Common myeloid progenitor, CD34-positive (primary cell): ENCODE measurements at regions not wholly inside any gene's neighbourhood (a gene's known extent, or its start where the extent isn't known, plus 50 kb on each side); places are given as distances from the start of the nearest gene placed in this dataset.
"Not testable (repeated sequence)": the region's sequence is repeated elsewhere in the genome, so short reads cannot be mapped to it uniquely, and the experiment has no call there.

Experiments used
- CTCF ChIA-PET: fragments of 350-600 bp; sonication (Branson Sonifier 250); formaldehyde crosslinking; loops from one replicate; lab custom pipeline; 2021; ENCODE audit warnings: antibody characterized with exemption; lab: Charles Lee
- POLR2A ChIA-PET: fragments of 350-600 bp; sonication (Branson Sonifier 250); formaldehyde crosslinking; loops from one replicate; lab custom pipeline; 2021; ENCODE audit warnings: antibody characterized with exemption; lab: Charles Lee
- DNase-seq, 3 donors: peaks; one replicate each; pipeline versions ENCODE4 v3.0.0 to v3.0.0-alpha.2; 2013
- H3K27ac ChIP-seq, 2 experiments: 1 replicate in 1 of 2; 2 replicates in 1 of 2; pipeline ENCODE4 v1.7.0; 2013; ENCODE audit warnings: inconsistent platforms in 2 of 2, low read length in 2 of 2, mild to moderate bottlenecking in 2 of 2, low read depth in 1 of 2, moderate library complexity in 1 of 2; ENCODE audit not compliant: severe bottlenecking in 2 of 2, insufficient read depth in 1 of 2, poor library complexity in 1 of 2
- H3K27me3 ChIP-seq, 5 experiments: replicated peaks in 2 of 5; 1 replicate in 3 of 5; 2 replicates in 2 of 5; pipeline versions ENCODE4 v1.6.1 to v1.7.0; 2013; ENCODE audit warnings: low read length in 4 of 5, mild to moderate bottlenecking in 2 of 5, moderate library complexity in 2 of 5, inconsistent platforms in 1 of 5; ENCODE audit not compliant: insufficient read depth in 5 of 5, control insufficient read depth in 4 of 5
- H3K36me3 ChIP-seq, 4 experiments: 1 replicate in 2 of 4; 2 replicates in 2 of 4; pipeline versions ENCODE4 v1.6.1 to v1.7.0; 2013; ENCODE audit warnings: low read length in 3 of 4, control low read depth in 1 of 4, mild to moderate bottlenecking in 1 of 4; ENCODE audit not compliant: control insufficient read depth in 4 of 4, insufficient read depth in 4 of 4
- H3K4me1 ChIP-seq, 4 experiments: 1 replicate in 3 of 4; 2 replicates in 1 of 4; pipeline versions ENCODE4 v1.6.1 to v1.7.1; 2013; ENCODE audit warnings: low read length in 3 of 4, mild to moderate bottlenecking in 3 of 4, control low read depth in 1 of 4, inconsistent platforms in 1 of 4, moderate library complexity in 1 of 4; ENCODE audit not compliant: control insufficient read depth in 4 of 4, insufficient read depth in 4 of 4; ENCODE audit errors: control extremely low read depth in 1 of 4
- H3K4me3 ChIP-seq, 7 experiments: 1 replicate in 4 of 7; 2 replicates in 3 of 7; pipeline versions ENCODE4 v1.5.1 to v1.7.0; 2013; ENCODE audit warnings: mild to moderate bottlenecking in 7 of 7, low read length in 6 of 7, moderate library complexity in 6 of 7, inconsistent platforms in 2 of 7, low read depth in 2 of 7, control low read depth in 1 of 7; ENCODE audit not compliant: insufficient read depth in 4 of 7, control insufficient read depth in 1 of 7; ENCODE audit errors: extremely low read depth in 1 of 7
- H3K9me3 ChIP-seq, 5 experiments: 1 replicate in 4 of 5; 2 replicates in 1 of 5; pipeline versions ENCODE4 v1.6.1 to v1.7.1; 2013; ENCODE audit warnings: low read length in 4 of 5, mild to moderate bottlenecking in 2 of 5, inconsistent platforms in 1 of 5, low read depth in 1 of 5, moderate library complexity in 1 of 5; ENCODE audit not compliant: control insufficient read depth in 4 of 5, insufficient read depth in 2 of 5; ENCODE audit errors: control extremely low read depth in 1 of 5
- WGBS: methylation state at CpG from one replicate; pipeline ENCODE4 v1.1.5; 2013; ENCODE audit not compliant: insufficient coverage; 5-methylcytosine and 5-hydroxymethylcytosine counted together

DNA sequence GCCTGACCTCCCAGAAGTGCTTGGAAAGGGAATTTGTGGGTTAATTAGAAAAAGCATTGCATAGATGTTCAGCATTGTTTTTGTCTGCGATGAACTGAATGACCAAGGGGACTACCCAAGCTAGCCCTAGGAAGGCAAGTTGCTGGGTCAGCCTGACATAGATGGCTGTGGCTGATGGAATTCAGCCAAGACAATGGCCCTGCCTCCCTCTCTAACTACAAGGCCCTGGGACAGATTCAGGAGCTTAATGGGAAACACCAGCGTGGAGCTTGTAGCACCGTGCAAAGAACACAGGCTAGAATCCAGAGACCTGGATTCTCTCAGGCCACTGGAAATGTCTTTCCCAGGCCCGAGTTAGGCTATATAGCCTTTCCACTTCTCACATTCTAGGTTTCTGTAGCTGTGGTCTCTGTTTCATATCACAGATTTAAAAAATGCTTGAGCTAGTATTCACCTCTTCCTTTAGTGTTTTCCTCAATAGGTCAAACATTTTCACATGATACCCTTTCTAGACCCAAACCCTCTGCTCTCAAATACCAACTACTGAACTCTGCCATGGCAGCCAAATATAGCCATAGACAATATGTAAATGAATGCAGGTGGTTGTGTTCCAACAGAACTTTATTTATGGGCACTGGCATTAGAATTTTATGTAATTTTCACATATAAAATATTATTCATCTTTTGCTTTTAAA lies 294.3 kb upstream of the MEX3C start:
- 83% methylated on average over 2 of the region's 4 CpGs for WGBS
- H3K27me3 ChIP-seq, result no peaks in the 10 kb centered on the region
- H3K4me1 ChIP-seq, result no peaks in the 10 kb centered on the region
- no peak overlapping the region for H3K4me3 ChIP-seq
- H3K27ac ChIP-seq, result no peak overlapping the region
- DNase-seq, result no peak
- no peaks in the 10 kb centered on the region for H3K36me3 ChIP-seq
- no peaks in the 10 kb centered on the region for H3K9me3 ChIP-seq
- ChIA-PET CTCF (no interaction called here), POLR2A (no interaction called here)

DNA sequence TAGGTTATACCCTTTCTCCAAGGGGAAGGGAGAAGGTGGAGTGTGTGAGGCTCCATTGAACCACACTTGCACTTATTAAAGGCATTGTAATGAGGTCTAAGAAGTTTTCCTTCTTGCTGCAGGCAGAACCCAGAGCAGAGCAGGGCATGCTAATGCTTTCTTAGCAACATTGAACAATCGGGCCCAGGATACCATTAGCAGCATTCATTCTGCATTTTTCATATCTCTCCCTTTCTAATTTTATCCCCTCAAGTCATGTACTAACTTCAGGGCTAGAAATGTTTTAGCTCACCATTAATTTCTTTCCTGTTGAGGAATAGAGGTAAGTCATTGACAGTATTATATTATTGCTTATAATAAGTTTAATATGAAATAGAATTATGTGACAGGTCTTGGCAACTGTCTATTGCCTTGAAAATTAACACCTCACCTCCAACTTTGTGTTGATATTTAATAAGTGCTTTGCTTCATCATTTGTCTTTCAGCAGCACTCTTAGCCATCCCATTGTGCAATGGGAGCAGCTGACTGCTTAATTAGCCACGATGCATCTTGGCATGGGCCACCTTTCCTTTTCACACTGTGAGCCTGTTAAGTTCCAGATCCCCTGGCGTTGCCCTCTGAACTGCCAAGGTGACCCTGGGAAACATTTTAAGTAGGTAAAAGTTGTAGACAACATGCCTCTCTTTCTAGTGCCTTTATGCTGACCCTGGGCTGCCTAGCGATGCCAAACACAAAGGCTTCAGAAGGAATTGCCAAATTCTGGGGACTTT lies 300.8 kb upstream of the MEX3C start:
- ChIA-PET CTCF (no interaction called here), POLR2A (no interaction called here)
- H3K4me1 ChIP-seq, result no peaks in the 10 kb centered on the region
- no peak for DNase-seq
- no peak overlapping the region for H3K27ac ChIP-seq
- no peak overlapping the region for H3K4me3 ChIP-seq
- H3K36me3 ChIP-seq, result no peaks in the 10 kb centered on the region
- no peaks in the 10 kb centered on the region for H3K27me3 ChIP-seq
- no peaks in the 10 kb centered on the region for H3K9me3 ChIP-seq
- 78% methylated on average over 2 of the region's 4 CpGs for WGBS

DNA sequence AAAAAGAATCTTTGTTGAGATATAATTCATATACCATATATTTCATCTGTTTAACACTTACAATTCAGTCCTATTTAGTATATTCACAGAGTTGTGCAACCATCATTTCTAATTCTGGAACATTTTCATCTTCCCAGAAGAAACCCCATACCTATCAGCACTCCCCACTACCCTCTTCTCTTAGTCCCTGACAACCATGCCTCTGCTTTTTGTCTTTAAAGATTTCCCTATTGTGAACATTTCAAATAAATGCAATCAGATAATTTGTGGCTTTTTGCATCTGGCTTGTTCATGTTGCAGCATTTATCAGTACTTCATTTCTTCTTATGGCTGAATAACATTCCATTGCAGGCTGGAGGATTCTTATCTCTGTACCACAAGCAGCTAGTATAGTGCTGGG lies 305.9 kb upstream of the MEX3C start:
- Histone ChIP-seq H3K4me3 (no peak overlapping the region), H3K9me3 (peaks cover 0 to 4% (median 0%) of the 10 kb centered on the region in 5 experiments), H3K27me3 (no peaks in the 10 kb centered on the region), H3K27ac (no peak overlapping the region), H3K4me1 (no peaks in the 10 kb centered on the region), H3K36me3 (no peaks in the 10 kb centered on the region)
- ChIA-PET POLR2A (no interaction called here), CTCF (no interaction called here)
- DNase-seq, result no peak

DNA sequence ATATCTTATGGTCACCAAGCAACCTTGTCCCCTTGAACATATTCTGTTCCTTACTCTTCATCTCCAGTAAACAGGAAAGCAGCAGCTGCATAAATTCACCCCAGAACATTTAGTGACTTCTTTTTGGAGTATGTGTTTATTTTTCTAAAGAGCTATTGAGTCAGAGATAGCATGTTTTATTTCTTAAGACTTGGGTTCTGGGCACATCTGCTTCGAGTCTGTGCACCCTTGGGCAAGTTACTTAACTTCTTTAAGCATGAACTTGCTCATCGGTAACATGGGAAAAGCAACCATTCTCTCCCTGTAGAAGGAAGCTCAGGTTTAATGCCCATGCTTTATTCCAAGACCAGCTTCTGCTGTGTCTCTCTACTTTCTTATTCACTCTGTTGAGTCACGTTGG lies 309.3 kb upstream of the MEX3C start:
- DNase-seq, result no peak
- Histone ChIP-seq H3K36me3 (no peaks in the 10 kb centered on the region), H3K27ac (no peak overlapping the region), H3K4me3 (no peak overlapping the region), H3K4me1 (no peaks in the 10 kb centered on the region), H3K9me3 (peaks cover 0 to 4% (median 1%) of the 10 kb centered on the region in 5 experiments), H3K27me3 (no peaks in the 10 kb centered on the region)
- CTCF ChIA-PET, result no interaction called here
- POLR2A ChIA-PET, result no interaction called here
- WGBS, result 90% methylated on average over 3 of the region's 3 CpGs

DNA sequence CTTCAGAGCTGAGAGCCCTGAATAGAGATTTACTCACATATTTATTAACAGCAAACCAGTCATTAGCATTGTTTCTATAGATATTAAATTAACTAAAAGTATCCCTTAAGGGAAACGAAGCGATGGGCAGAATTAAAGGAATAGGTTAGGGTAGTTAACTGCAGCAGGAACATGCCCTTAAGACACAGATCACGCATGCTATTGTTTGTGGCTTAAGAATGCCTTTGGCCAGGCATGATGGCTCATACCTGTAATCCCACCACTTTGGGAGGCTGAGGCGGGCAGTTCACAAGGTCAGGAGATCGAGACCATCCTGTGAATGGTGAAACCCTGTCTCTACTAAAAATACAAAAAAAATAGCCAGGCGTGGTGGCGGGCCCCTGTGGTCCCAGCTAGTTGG lies 310.9 kb upstream of the MEX3C start:
- CTCF ChIA-PET, result interaction anchor here (0.6 kb wide), 1 partner anchor 22 kb away, joined by 3 read pairs; no protein-coding TSS in a partner anchor
- POLR2A ChIA-PET, result not testable (repeated sequence)
- WGBS, result 100% methylated on average over 3 of the region's 7 CpGs

DNA sequence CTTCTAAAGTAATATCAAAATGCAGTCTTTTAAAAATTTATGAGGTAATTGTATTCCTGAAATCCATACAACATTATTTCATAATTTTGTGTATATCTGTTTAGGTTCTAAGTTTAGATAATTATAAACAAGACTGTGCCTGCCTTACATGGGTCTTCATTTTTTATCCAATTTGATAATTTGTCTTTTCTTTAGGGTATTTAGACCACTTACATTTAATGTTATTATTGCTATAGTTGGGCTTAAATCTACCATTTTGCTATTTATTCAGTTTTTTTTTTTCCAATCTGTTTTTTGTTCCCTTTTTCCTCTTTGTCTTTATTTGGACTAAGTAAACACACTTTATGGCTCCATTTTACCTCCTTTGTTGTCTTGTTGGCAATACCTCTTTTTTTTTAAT lies 312.5 kb upstream of the MEX3C start:
- H3K4me3 ChIP-seq, result no peak overlapping the region
- ChIA-PET POLR2A (no interaction called here), CTCF (interaction anchor here (1.0 kb wide), 1 partner anchor 423 kb away, joined by 3 read pairs; no protein-coding TSS in a partner anchor)
- H3K27ac ChIP-seq, result no peak overlapping the region
- no peaks in the 10 kb centered on the region for H3K4me1 ChIP-seq
- peaks cover 0 to 4% (median 1%) of the 10 kb centered on the region in 5 experiments for H3K9me3 ChIP-seq
- no peaks in the 10 kb centered on the region for H3K27me3 ChIP-seq
- H3K36me3 ChIP-seq, result no peaks in the 10 kb centered on the region
- no peak for DNase-seq

More for the DNA sequence above, 310.9 kb upstream of the MEX3C start:
- not testable (repeated sequence) for DNase-seq, H3K27ac ChIP-seq, H3K36me3 ChIP-seq, H3K27me3 ChIP-seq, H3K4me1 ChIP-seq, H3K9me3 ChIP-seq, H3K4me3 ChIP-seq

DNA sequence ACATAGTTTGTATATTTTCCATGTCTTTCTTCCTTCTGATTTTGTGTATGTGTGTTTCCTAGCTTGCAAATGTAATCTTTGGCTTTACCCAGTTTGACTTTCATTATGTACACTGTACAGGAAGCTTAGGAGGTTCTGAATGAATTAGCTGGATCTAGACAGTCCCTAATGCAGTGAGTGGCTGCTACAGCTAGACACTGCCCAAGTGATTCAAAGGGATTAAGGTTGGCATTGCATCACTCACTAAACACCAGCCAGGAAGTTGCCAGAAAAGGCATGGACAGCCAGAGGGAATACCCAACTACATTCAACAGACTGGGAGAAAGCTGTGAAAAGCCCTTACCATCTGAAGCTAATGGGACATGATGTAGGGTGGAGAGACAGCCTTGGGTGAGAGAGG lies 316.0 kb upstream of the MEX3C start:
- DNase-seq, result no peak
- no peaks in the 10 kb centered on the region for H3K27me3 ChIP-seq
- ChIA-PET CTCF (no interaction called here), POLR2A (no interaction called here)
- H3K4me1 ChIP-seq, result no peaks in the 10 kb centered on the region
- no peak overlapping the region for H3K27ac ChIP-seq
- H3K36me3 ChIP-seq, result no peaks in the 10 kb centered on the region
- H3K9me3 ChIP-seq, result peaks cover 0 to 1% (median 0%) of the 10 kb centered on the region in 5 experiments
- H3K4me3 ChIP-seq, result no peak overlapping the region
